IMR-90 (cell line): ENCODE measurements at regions not wholly inside any gene's neighbourhood (a gene's known extent, or its start where the extent isn't known, plus 50 kb on each side); places are given as distances from the start of the nearest gene placed in this dataset.

Source experiments
- ATAC-seq: fragments of 200-7000 bp; cut with Tn5 transposase; 2 replicates; pipeline ENCODE4 v1.9.1; 2020; ENCODE audit warnings: low read depth, mild to moderate bottlenecking, moderate library complexity
- BruUV-seq: library from RNA; stranded (reverse); fragments of 400-500 nt; replicated peaks from 2 replicates; lab custom pipeline; 2021; lab: Mats Ljungman, UMichigan
- CTCF ChIA-PET: fragments of 300-600 bp; formaldehyde crosslinking; extraction: SDS; loops from one replicate; lab custom pipeline; 2021; ENCODE audit warnings: antibody characterized with exemption; lab: Yijun Ruan, JAX
- POLR2A ChIA-PET: fragments of 300-600 bp; sonication (Branson Sonifier 250); formaldehyde crosslinking; loops from one replicate; lab custom pipeline; 2022; ENCODE audit warnings: antibody characterized with exemption; ENCODE audit not compliant: unreplicated experiment; lab: Charles Lee
- DNase-seq: peaks from one replicate; pipeline ENCODE4 v3.0.0; 2013
- H2AFZ ChIP-seq: replicated peaks from 2 replicates; pipeline ENCODE3; 2013; ENCODE audit warnings: low read length, mild to moderate bottlenecking; ENCODE audit not compliant: poor library complexity
- H2AK5ac ChIP-seq: 2 replicates; pipeline ENCODE4 v1.6.1; 2013; ENCODE audit warnings: low read depth, low read length, inconsistent platforms
- H2AK9ac ChIP-seq: replicated peaks from 2 replicates; pipeline ENCODE3; 2013; ENCODE audit warnings: mild to moderate bottlenecking, low read depth, low read length, moderate library complexity; ENCODE audit not compliant: poor library complexity
- H2BK120ac ChIP-seq: 2 replicates; pipeline ENCODE4 v1.6.1; 2013; ENCODE audit warnings: low read depth, low read length, inconsistent platforms
- H2BK15ac ChIP-seq: 3 replicates; pipeline ENCODE4 v1.6.1; 2013; ENCODE audit warnings: low read depth, low read length, inconsistent platforms
- H2BK20ac ChIP-seq: 2 replicates; pipeline ENCODE4 v1.6.1; 2013; ENCODE audit warnings: low read depth, mild to moderate bottlenecking, inconsistent platforms, low read length, moderate library complexity
- H2BK5ac ChIP-seq: 2 replicates; pipeline ENCODE4 v1.6.1; 2013; ENCODE audit warnings: mild to moderate bottlenecking, low read depth, low read length, inconsistent platforms; ENCODE audit not compliant: poor library complexity, severe bottlenecking
- H3K14ac ChIP-seq: replicated peaks from 2 replicates; pipeline ENCODE4 v1.6.1; 2013; ENCODE audit warnings: low read depth, low read length, inconsistent platforms
- H3K18ac ChIP-seq: 2 replicates; pipeline ENCODE4 v1.6.1; 2013; ENCODE audit warnings: low read depth, low read length, control low read depth
- H3K23ac ChIP-seq: 2 replicates; pipeline ENCODE4 v1.6.1; 2013; ENCODE audit warnings: low read depth, low read length, inconsistent platforms
- H3K27ac ChIP-seq: 2 replicates; pipeline ENCODE4 v1.5.1; 2013; ENCODE audit warnings: mild to moderate bottlenecking, control low read depth, low read length; ENCODE audit not compliant: insufficient read depth
- H3K27me3 ChIP-seq: 2 replicates; pipeline ENCODE4 v1.6.1; 2013; ENCODE audit warnings: low read length; ENCODE audit not compliant: control insufficient read depth, insufficient read depth
- H3K36me3 ChIP-seq: 2 replicates; pipeline ENCODE4 v1.6.1; 2013; ENCODE audit warnings: low read length, mixed read lengths; ENCODE audit not compliant: control insufficient read depth, insufficient read depth
- H3K4ac ChIP-seq: 2 replicates; pipeline ENCODE4 v1.6.1; 2013; ENCODE audit warnings: low read depth, low read length, inconsistent platforms
- H3K4me1 ChIP-seq: 2 replicates; pipeline ENCODE4 v1.6.1; 2013; ENCODE audit warnings: low read length, mixed read lengths; ENCODE audit not compliant: control insufficient read depth, insufficient read depth
- H3K4me2 ChIP-seq: 2 replicates; pipeline ENCODE4 v1.6.1; 2013; ENCODE audit warnings: low read depth, mild to moderate bottlenecking, control low read depth, low read length, moderate library complexity
- H3K4me3 ChIP-seq: 2 replicates; pipeline ENCODE4 v1.5.1; 2013; ENCODE audit warnings: low read depth, mild to moderate bottlenecking, control low read depth, low read length, moderate library complexity; ENCODE audit not compliant: insufficient read depth
- H3K56ac ChIP-seq: 2 replicates; pipeline ENCODE4 v1.6.1; 2013; ENCODE audit warnings: low read length, inconsistent platforms; ENCODE audit not compliant: insufficient read depth; ENCODE audit errors: extremely low read depth
- H3K79me1 ChIP-seq, 2 experiments: 2 replicates each; pipeline ENCODE4 v1.6.1; 2013; ENCODE audit warnings: low read length in 2 of 2, inconsistent platforms in 1 of 2, low read depth in 1 of 2
- H3K9ac ChIP-seq: 2 replicates; pipeline ENCODE4 v1.6.1; 2013; ENCODE audit warnings: low read depth, low read length, control low read depth
- H3K9me1 ChIP-seq: 2 replicates; pipeline ENCODE4 v1.6.1; 2013; ENCODE audit warnings: low read length, inconsistent platforms; ENCODE audit not compliant: insufficient read depth
- H3K9me3 ChIP-seq: 2 replicates; pipeline ENCODE4 v1.6.1; 2013; ENCODE audit warnings: low read length; ENCODE audit not compliant: control insufficient read depth, insufficient read depth
- H4K20me1 ChIP-seq: 2 replicates; pipeline ENCODE4 v1.6.1; 2013; ENCODE audit warnings: low read length, inconsistent platforms; ENCODE audit not compliant: insufficient read depth
- H4K5ac ChIP-seq: 2 replicates; pipeline ENCODE4 v1.6.1; 2013; ENCODE audit warnings: mild to moderate bottlenecking, low read depth, low read length, control low read depth
- H4K8ac ChIP-seq, 2 experiments: 2 replicates each; pipeline ENCODE4 v1.6.1; 2013; ENCODE audit warnings: low read depth in 2 of 2, low read length in 2 of 2, control low read depth in 1 of 2, inconsistent platforms in 1 of 2
- H4K91ac ChIP-seq: 2 replicates; pipeline ENCODE4 v1.6.1; 2013; ENCODE audit warnings: low read depth, low read length, inconsistent platforms; ENCODE audit not compliant: insufficient read depth
- CEBPB ChIP-seq: IDR thresholded peaks from 2 replicates; pipeline ENCODE4 v1.6.1; 2012; ENCODE audit warnings: low read depth, low read length, improper control_type of control experiment
- FOS ChIP-seq: fragments of 150-350 bp; IDR thresholded peaks from 2 replicates; pipeline ENCODE4 v1.6.1; 2016; ENCODE audit warnings: low read depth, low read length
- MAZ ChIP-seq: IDR thresholded peaks from 2 replicates; pipeline ENCODE4 v1.6.1; 2012; ENCODE audit warnings: low read depth, mild to moderate bottlenecking, low read length, improper control_type of control experiment, moderate library complexity, borderline replicate concordance
- NFE2L2 ChIP-seq: fragments of 150-350 bp; IDR thresholded peaks from 2 replicates; pipeline ENCODE4 v1.6.1; 2016; ENCODE audit warnings: low read depth, mild to moderate bottlenecking, low read length
- POLR2A ChIP-seq: IDR thresholded peaks from 2 replicates; pipeline ENCODE4 v1.6.1; 2012; ENCODE audit warnings: mild to moderate bottlenecking, low read depth, low read length
- RCOR1 ChIP-seq: IDR thresholded peaks from 2 replicates; pipeline ENCODE4 v1.6.1; 2012; ENCODE audit warnings: mild to moderate bottlenecking, low read length, improper control_type of control experiment; ENCODE audit not compliant: insufficient replicate concordance
- RFX5 ChIP-seq: IDR thresholded peaks from 2 replicates; pipeline ENCODE4 v1.8.0; 2012; ENCODE audit warnings: low read depth, mild to moderate bottlenecking, low read length, moderate library complexity
- SMC3 ChIP-seq: fragments of 150-350 bp; IDR thresholded peaks from 2 replicates; pipeline ENCODE4 v1.6.1; 2016; ENCODE audit warnings: low read depth, mild to moderate bottlenecking, antibody characterized with exemption, low read length, moderate library complexity
- WGBS, 2 experiments: methylation state at CpG; one replicate each; pipeline versions ENCODE4 v1.1.5 to v1.1.7; 2013; ENCODE audit warnings: missing lambda C conversion rate in 2 of 2; ENCODE audit not compliant: insufficient read length in 1 of 2; ENCODE audit errors: extremely low coverage in 2 of 2; 5-methylcytosine and 5-hydroxymethylcytosine counted together
- dilution Hi-C: fragments of 300-500 bp; cut with HindIII; formaldehyde crosslinking; loops from one replicate; pipeline ENCODE4 v1.14.3; 2018; ENCODE audit warnings: low sequenced_read_pairs; ENCODE audit not compliant: unreplicated experiment
- in situ Hi-C: fragments of 300-500 bp; cut with MboI; formaldehyde crosslinking; loops from 3 replicates; pipeline ENCODE4 v1.14.3; 2019; ENCODE audit warnings: low sequenced_read_pairs, inconsistent platforms, mixed read lengths
- intact Hi-C: fragments of 100-400 bp; cut with micrococcal nuclease; formaldehyde crosslinking; loops from 2 replicates; pipeline ENCODE4 v1.10.0; 2022
- TF ChIP-seq, protein P1 (sequence below): conservative IDR thresholded peaks from 2 replicates; pipeline ENCODE4 v1.5.1; 2012; ENCODE audit warnings: mild to moderate bottlenecking, low read depth, low read length, improper control_type of control experiment

DNA sequence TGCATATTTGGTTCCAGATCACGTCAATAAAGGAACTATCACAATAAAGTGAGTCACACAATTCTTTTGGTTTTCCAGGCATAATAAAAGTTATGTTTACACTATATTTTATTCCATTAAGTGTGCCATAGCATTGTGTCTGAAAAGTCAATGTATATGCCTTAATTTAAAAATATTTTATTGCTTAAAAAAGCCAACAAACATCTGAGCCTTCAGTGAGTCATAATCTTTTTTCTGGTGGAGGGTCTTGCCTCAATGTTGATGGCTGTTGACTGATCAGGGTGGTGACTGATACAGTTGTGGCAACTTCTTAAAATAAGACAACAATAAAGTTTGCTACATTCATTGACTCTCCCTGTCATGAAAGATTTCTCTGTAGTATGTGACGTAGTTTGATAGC is 254.3 kb upstream of the SPOPL start:
- no peaks in the 10 kb centered on the region for H3K79me1 ChIP-seq
- H2AK9ac ChIP-seq: no peak overlapping the region
- H4K5ac ChIP-seq: no peak overlapping the region
- H3K18ac ChIP-seq: no peak overlapping the region
- peaks cover 1% of the 10 kb centered on the region; the same call in 1 of the 2 replicates for H3K4me1 ChIP-seq
- no peaks in the 10 kb centered on the region for H4K20me1 ChIP-seq
- H2BK5ac ChIP-seq: no peak overlapping the region
- no peak overlapping the region for H3K23ac ChIP-seq
- DNase-seq (no peak), ATAC-seq (no peak)
- no peak overlapping the region for H3K27ac ChIP-seq
- POLR2A ChIA-PET: no interaction called here
- H3K9me3 ChIP-seq: no peaks in the 10 kb centered on the region
- in situ Hi-C loops (no loop called here), dilution Hi-C loops (no loop called here), intact Hi-C loops (no loop called here)
- TF ChIP-seq CEBPB (no peak), SMC3 (no peak), POLR2A (no peak), NFE2L2 (no peak), RCOR1 (no peak), MAZ (no peak), FOS (no peak), RFX5 (no peak)
- TF ChIP-seq, protein P1, sequence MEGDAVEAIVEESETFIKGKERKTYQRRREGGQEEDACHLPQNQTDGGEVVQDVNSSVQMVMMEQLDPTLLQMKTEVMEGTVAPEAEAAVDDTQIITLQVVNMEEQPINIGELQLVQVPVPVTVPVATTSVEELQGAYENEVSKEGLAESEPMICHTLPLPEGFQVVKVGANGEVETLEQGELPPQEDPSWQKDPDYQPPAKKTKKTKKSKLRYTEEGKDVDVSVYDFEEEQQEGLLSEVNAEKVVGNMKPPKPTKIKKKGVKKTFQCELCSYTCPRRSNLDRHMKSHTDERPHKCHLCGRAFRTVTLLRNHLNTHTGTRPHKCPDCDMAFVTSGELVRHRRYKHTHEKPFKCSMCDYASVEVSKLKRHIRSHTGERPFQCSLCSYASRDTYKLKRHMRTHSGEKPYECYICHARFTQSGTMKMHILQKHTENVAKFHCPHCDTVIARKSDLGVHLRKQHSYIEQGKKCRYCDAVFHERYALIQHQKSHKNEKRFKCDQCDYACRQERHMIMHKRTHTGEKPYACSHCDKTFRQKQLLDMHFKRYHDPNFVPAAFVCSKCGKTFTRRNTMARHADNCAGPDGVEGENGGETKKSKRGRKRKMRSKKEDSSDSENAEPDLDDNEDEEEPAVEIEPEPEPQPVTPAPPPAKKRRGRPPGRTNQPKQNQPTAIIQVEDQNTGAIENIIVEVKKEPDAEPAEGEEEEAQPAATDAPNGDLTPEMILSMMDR: no peak
- no peak overlapping the region for H2AK5ac ChIP-seq
- no peak overlapping the region for H3K14ac ChIP-seq
- H3K4me2 ChIP-seq: no peak overlapping the region
- H3K36me3 ChIP-seq: no peaks in the 10 kb centered on the region
- BruUV-seq: no TSS peak
- H3K9me1 ChIP-seq: no peaks in the 10 kb centered on the region
- no CpG with 5 or more reads among the region's 2 CpGs for WGBS, 2 experiments
- no peak overlapping the region for H2BK20ac ChIP-seq
- H3K27me3 ChIP-seq: no peaks in the 10 kb centered on the region
- no peak overlapping the region for H2BK120ac ChIP-seq
- H2AFZ ChIP-seq: no peak overlapping the region
- no peak overlapping the region for H4K8ac ChIP-seq
- no peak overlapping the region for H3K4ac ChIP-seq
- H4K91ac ChIP-seq: no peak overlapping the region
- H3K4me3 ChIP-seq: no peak overlapping the region
- no peak overlapping the region for H3K9ac ChIP-seq
- H2BK15ac ChIP-seq: no peak overlapping the region
- CTCF ChIA-PET: no interaction called here
- H3K56ac ChIP-seq: no peak overlapping the region
